ENCODE measurements at regions not wholly inside any gene's neighbourhood (a gene's known extent, or its start where the extent isn't known, plus 50 kb on each side); places are given as distances from the start of the nearest gene placed in this dataset.

- no peak for TF ChIP-seq RAD21 (IDR thresholded peaks at IDR 0.05)
- TF ChIP-seq, protein P1, sequence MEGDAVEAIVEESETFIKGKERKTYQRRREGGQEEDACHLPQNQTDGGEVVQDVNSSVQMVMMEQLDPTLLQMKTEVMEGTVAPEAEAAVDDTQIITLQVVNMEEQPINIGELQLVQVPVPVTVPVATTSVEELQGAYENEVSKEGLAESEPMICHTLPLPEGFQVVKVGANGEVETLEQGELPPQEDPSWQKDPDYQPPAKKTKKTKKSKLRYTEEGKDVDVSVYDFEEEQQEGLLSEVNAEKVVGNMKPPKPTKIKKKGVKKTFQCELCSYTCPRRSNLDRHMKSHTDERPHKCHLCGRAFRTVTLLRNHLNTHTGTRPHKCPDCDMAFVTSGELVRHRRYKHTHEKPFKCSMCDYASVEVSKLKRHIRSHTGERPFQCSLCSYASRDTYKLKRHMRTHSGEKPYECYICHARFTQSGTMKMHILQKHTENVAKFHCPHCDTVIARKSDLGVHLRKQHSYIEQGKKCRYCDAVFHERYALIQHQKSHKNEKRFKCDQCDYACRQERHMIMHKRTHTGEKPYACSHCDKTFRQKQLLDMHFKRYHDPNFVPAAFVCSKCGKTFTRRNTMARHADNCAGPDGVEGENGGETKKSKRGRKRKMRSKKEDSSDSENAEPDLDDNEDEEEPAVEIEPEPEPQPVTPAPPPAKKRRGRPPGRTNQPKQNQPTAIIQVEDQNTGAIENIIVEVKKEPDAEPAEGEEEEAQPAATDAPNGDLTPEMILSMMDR (IDR thresholded peaks at IDR 0.05; ENCODE audit: low read depth, low read length, missing input control): no peak
- TF ChIP-seq YY1 (IDR thresholded peaks at IDR 0.05): no peak
- TF ChIP-seq MAX (IDR thresholded peaks at IDR 0.05): no peak
- no peak for TF ChIP-seq TAF1 (conservative IDR thresholded peaks at IDR 0.05)
- TF ChIP-seq, protein P2, sequence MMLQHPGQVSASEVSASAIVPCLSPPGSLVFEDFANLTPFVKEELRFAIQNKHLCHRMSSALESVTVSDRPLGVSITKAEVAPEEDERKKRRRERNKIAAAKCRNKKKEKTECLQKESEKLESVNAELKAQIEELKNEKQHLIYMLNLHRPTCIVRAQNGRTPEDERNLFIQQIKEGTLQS (IDR thresholded peaks at IDR 0.05): no peak
- no peak for TF ChIP-seq SP1 (IDR thresholded peaks at IDR 0.05)
- TF ChIP-seq JUND (IDR thresholded peaks at IDR 0.05): no peak
- TF ChIP-seq HNF4G (IDR thresholded peaks at IDR 0.05): no peak
- TF ChIP-seq, protein P3, sequence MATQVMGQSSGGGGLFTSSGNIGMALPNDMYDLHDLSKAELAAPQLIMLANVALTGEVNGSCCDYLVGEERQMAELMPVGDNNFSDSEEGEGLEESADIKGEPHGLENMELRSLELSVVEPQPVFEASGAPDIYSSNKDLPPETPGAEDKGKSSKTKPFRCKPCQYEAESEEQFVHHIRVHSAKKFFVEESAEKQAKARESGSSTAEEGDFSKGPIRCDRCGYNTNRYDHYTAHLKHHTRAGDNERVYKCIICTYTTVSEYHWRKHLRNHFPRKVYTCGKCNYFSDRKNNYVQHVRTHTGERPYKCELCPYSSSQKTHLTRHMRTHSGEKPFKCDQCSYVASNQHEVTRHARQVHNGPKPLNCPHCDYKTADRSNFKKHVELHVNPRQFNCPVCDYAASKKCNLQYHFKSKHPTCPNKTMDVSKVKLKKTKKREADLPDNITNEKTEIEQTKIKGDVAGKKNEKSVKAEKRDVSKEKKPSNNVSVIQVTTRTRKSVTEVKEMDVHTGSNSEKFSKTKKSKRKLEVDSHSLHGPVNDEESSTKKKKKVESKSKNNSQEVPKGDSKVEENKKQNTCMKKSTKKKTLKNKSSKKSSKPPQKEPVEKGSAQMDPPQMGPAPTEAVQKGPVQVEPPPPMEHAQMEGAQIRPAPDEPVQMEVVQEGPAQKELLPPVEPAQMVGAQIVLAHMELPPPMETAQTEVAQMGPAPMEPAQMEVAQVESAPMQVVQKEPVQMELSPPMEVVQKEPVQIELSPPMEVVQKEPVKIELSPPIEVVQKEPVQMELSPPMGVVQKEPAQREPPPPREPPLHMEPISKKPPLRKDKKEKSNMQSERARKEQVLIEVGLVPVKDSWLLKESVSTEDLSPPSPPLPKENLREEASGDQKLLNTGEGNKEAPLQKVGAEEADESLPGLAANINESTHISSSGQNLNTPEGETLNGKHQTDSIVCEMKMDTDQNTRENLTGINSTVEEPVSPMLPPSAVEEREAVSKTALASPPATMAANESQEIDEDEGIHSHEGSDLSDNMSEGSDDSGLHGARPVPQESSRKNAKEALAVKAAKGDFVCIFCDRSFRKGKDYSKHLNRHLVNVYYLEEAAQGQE (IDR thresholded peaks at IDR 0.05): no peak
Observed at GRCh38 chr1:34398916-34399275, 222.2 kb downstream of the C1orf94 start.

Data from liver (tissue), 3 donors.